HCT116 (cell line): ENCODE measurements at regions not wholly inside any gene's neighbourhood (a gene's known extent, or its start where the extent isn't known, plus 50 kb on each side); places are given as distances from the start of the nearest gene placed in this dataset.

Source experiments
- ATAC-seq: fragments of 200-7000 bp; cut with Tn5 transposase; 2 replicates; pipeline ENCODE4 v1.9.1; 2020; ENCODE audit warnings: mild to moderate bottlenecking, moderate library complexity
- BruUV-seq: library from RNA; stranded (reverse); fragments of 400-500 nt; replicated peaks from 2 replicates; lab custom pipeline; 2021; lab: Mats Ljungman, UMichigan
- CTCF ChIA-PET: fragments of 300-600 bp; sonication (Branson Sonifier 250); formaldehyde crosslinking; loops from one replicate; lab custom pipeline; 2021; ENCODE audit warnings: antibody characterized with exemption; lab: Charles Lee
- POLR2A ChIA-PET: fragments of 300-600, 350-600 bp; sonication (Branson Sonifier 250); formaldehyde crosslinking; loops from one replicate; lab custom pipeline; 2021; ENCODE audit warnings: antibody characterized with exemption; lab: Charles Lee
- RAD21 ChIA-PET, 2 experiments: fragments of 300-600 bp; sonication (Branson Sonifier 250); formaldehyde crosslinking; loops; one replicate each; lab custom pipeline; 2023; ENCODE audit warnings: low total read pairs in 2 of 2; ENCODE audit not compliant: uncharacterized antibody in 2 of 2, unreplicated experiment in 2 of 2, low non-redundant PET in 1 of 2; lab: Charles Lee
- DNase-seq: peaks from one replicate; pipeline ENCODE4 v3.0.0-alpha.2; 2010; ENCODE audit warnings: low read depth, low spot score
- H2AFZ ChIP-seq: fragments of 200-600 bp; shearing (Covaris generic), sonication (generic); 2 replicates; pipeline ENCODE4 v1.6.1; 2017; ENCODE audit warnings: low read depth, mixed run types, mixed read lengths, antibody characterized with exemption, low read length; ENCODE audit not compliant: poor library complexity, severe bottlenecking
- H3K27ac ChIP-seq: 2 replicates; pipeline ENCODE4 v1.5.1; 2012; ENCODE audit warnings: low read depth, low read length
- H3K27me3 ChIP-seq: fragments of 200-600 bp; sonication (generic); 2 replicates; pipeline ENCODE4 v1.6.1; 2016; ENCODE audit warnings: mixed run types, low read length, mixed read lengths; ENCODE audit not compliant: insufficient read depth
- H3K36me3 ChIP-seq, 2 experiments: fragments of 200-500 bp in 1 of 2; fragments of 200-600 bp in 1 of 2; sonication (Bioruptor generic) in 1 of 2; sonication (generic) in 1 of 2; 2 replicates each; pipeline versions ENCODE4 v1.5.1 to v1.6.1; 2014 to 2016; ENCODE audit warnings: low read length in 2 of 2, inconsistent platforms in 1 of 2, mixed read lengths in 1 of 2, mixed run types in 1 of 2; ENCODE audit not compliant: insufficient read depth in 2 of 2, control insufficient read depth in 1 of 2
- H3K4me1 ChIP-seq, 2 experiments: fragments of 200-600 bp in 1 of 2; sonication (generic) in 1 of 2; 2 replicates each; pipeline versions ENCODE4 v1.5.1 to v1.6.1; 2012 to 2017; ENCODE audit warnings: low read length in 2 of 2, inconsistent platforms in 1 of 2, mild to moderate bottlenecking in 1 of 2, mixed read lengths in 1 of 2, mixed run types in 1 of 2, moderate library complexity in 1 of 2; ENCODE audit not compliant: insufficient read depth in 2 of 2, control insufficient read depth in 1 of 2
- H3K4me2 ChIP-seq: fragments of 200-600 bp; sonication (generic); 2 replicates; pipeline ENCODE4 v1.6.1; 2017; ENCODE audit warnings: mixed run types, low read length, mixed read lengths
- H3K4me3 ChIP-seq, 2 experiments: fragments of 200-600 bp in 1 of 2; sonication (generic) in 1 of 2; replicated peaks in 1 of 2; 2 replicates each; pipeline ENCODE4 v1.5.1; 2011 to 2016; ENCODE audit warnings: low read length in 2 of 2, control low read depth in 1 of 2, low read depth in 1 of 2, mild to moderate bottlenecking in 1 of 2, mixed read lengths in 1 of 2, mixed run types in 1 of 2
- H3K79me2 ChIP-seq: fragments of 200-600 bp; sonication (generic); 2 replicates; pipeline ENCODE4 v1.6.1; 2017; ENCODE audit warnings: mild to moderate bottlenecking, mixed run types, low read length, moderate library complexity, mixed read lengths; ENCODE audit not compliant: insufficient read depth
- H3K9ac ChIP-seq: fragments of 200-600 bp; sonication (generic); 2 replicates; pipeline ENCODE4 v1.6.1; 2016; ENCODE audit warnings: low read length, mixed read lengths
- H3K9me2 ChIP-seq: fragments of 200-600 bp; sonication (generic), shearing (Covaris generic); 2 replicates; pipeline ENCODE4 v1.6.1; 2017; ENCODE audit warnings: mixed run types, mild to moderate bottlenecking, moderate library complexity; ENCODE audit not compliant: insufficient read depth
- H3K9me3 ChIP-seq, 2 experiments: fragments of 200-500 bp in 1 of 2; fragments of 200-600 bp in 1 of 2; sonication (Bioruptor generic) in 1 of 2; sonication (generic) in 1 of 2; 2 replicates each; pipeline ENCODE4 v1.6.1; 2014 to 2017; ENCODE audit warnings: low read length in 2 of 2, mixed read lengths in 2 of 2, inconsistent platforms in 1 of 2, low read depth in 1 of 2, mild to moderate bottlenecking in 1 of 2, mixed run types in 1 of 2, moderate library complexity in 1 of 2; ENCODE audit not compliant: control insufficient read depth in 1 of 2, insufficient read depth in 1 of 2
- H4K20me1 ChIP-seq: fragments of 200-600 bp; sonication (generic), shearing (Covaris generic); 2 replicates; pipeline ENCODE4 v1.6.1; 2017; ENCODE audit warnings: mixed run types, mild to moderate bottlenecking, moderate library complexity; ENCODE audit not compliant: insufficient read depth
- CBX3 ChIP-seq: IDR thresholded peaks from 2 replicates; pipeline ENCODE4 v1.6.1; 2012; ENCODE audit warnings: low read depth
- CEBPB ChIP-seq: IDR thresholded peaks from 2 replicates; pipeline ENCODE4 v1.6.1; 2012; ENCODE audit warnings: low read depth
- CTCF ChIP-seq, 3 experiments: fragments of 200-600 bp in 1 of 3; sonication (generic) in 1 of 3; IDR thresholded peaks in 2 of 3; conservative IDR thresholded peaks in 1 of 3; 2 replicates each; pipeline ENCODE4 v1.5.1; 2012 to 2017; ENCODE audit warnings: low read depth in 2 of 3, low read length in 2 of 3, antibody characterized with exemption in 1 of 3, borderline replicate concordance in 1 of 3, control low read depth in 1 of 3, mild to moderate bottlenecking in 1 of 3, mixed read lengths in 1 of 3, mixed run types in 1 of 3, moderate library complexity in 1 of 3; ENCODE audit not compliant: insufficient read depth in 1 of 3
- EGR1 ChIP-seq: IDR thresholded peaks from 2 replicates; pipeline ENCODE4 v1.6.1; 2012; ENCODE audit warnings: low read depth
- EZH2 ChIP-seq: fragments of 200-600 bp; sonication (generic); IDR thresholded peaks from 2 replicates; pipeline ENCODE4 v1.6.1; 2017; ENCODE audit warnings: antibody characterized with exemption, mixed run types
- FOSL1 ChIP-seq: IDR thresholded peaks from 2 replicates; pipeline ENCODE4 v1.6.1; 2012; ENCODE audit warnings: low read depth
- POLR2A ChIP-seq: IDR thresholded peaks from 2 replicates; pipeline ENCODE4 v1.7.0; 2011; ENCODE audit warnings: borderline replicate concordance; ENCODE audit not compliant: insufficient read depth, insufficient read length; ENCODE audit errors: extremely low read depth
- POLR2AphosphoS5 ChIP-seq: IDR thresholded peaks from 2 replicates; pipeline ENCODE4 v1.6.1; 2011; ENCODE audit warnings: mild to moderate bottlenecking, low read depth, low read length, moderate library complexity
- REST ChIP-seq: IDR thresholded peaks from 2 replicates; pipeline ENCODE4 v1.6.1; 2012; ENCODE audit warnings: low read depth
- SP1 ChIP-seq: IDR thresholded peaks from 2 replicates; pipeline ENCODE4 v1.6.1; 2012; ENCODE audit warnings: low read depth
- ZFX ChIP-seq: fragments of 450-650 bp; IDR thresholded peaks from 2 replicates; pipeline ENCODE4 v1.6.1; 2017
- intact Hi-C: fragments of 100-400 bp; cut with micrococcal nuclease; formaldehyde crosslinking; loops from 2 replicates; pipeline ENCODE4 v1.10.0; 2022
- TF ChIP-seq, protein P1 (sequence below): IDR thresholded peaks from 2 replicates; pipeline ENCODE4 v1.6.1; 2011; ENCODE audit warnings: mild to moderate bottlenecking, low read length, moderate library complexity; ENCODE audit not compliant: insufficient replicate concordance; ENCODE audit errors: extremely low read depth
- TF ChIP-seq, protein P2 (sequence below): IDR thresholded peaks from 2 replicates; pipeline ENCODE4 v1.6.1; 2012
- TF ChIP-seq, protein P3 (sequence below): IDR thresholded peaks from 2 replicates; pipeline ENCODE4 v1.6.1; 2012

DNA sequence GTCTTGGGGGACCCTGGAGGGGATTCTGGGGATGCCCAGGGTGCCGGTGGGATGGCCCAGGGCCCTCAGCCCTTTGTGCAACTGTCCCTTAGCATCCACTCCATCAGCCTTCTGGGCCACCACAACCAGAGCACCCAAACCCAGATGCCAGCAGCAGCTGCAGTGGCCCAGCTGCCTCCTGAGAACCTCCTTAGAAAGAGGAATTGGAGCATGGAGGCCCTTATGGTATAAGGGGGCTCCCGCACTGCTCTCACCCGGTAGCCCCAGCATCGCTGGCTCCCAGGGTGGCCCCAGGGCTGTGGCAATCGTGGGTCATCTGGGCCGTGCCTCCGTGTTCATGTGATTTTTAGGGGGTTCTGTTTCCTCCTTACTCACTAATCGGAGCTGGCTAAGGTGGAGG, 463.3 kb downstream of the ICE1 start:
- Histone ChIP-seq H3K27ac (no peak overlapping the region), H3K9me2 (no peaks in the 10 kb centered on the region), H3K9me3 (no peaks in the 10 kb centered on the region), H3K27me3 (no peaks in the 10 kb centered on the region), H3K4me2 (no peak overlapping the region), H3K4me3 (no peak overlapping the region), H3K9ac (no peak overlapping the region), H3K79me2 (no peaks in the 10 kb centered on the region), H3K36me3 (no peaks in the 10 kb centered on the region), H3K4me1 (no peaks in the 10 kb centered on the region), H4K20me1 (no peaks in the 10 kb centered on the region), H2AFZ (no peak overlapping the region)
- DNase-seq = no peak
- RAD21 ChIA-PET = no interaction called here
- POLR2A ChIA-PET = no interaction called here
- TF ChIP-seq SP1 = no peak
- no peak for TF ChIP-seq EZH2
- no peak for TF ChIP-seq CTCF (IDR thresholded peaks at IDR 0.05 in 2 of 3, conservative IDR thresholded peaks at IDR 0.05 in 1 of 3; ENCODE audit: borderline replicate concordance in 1 of 3, insufficient read depth in 1 of 3, low read depth in 2 of 3, low read length in 2 of 3)
- TF ChIP-seq, protein P1, sequence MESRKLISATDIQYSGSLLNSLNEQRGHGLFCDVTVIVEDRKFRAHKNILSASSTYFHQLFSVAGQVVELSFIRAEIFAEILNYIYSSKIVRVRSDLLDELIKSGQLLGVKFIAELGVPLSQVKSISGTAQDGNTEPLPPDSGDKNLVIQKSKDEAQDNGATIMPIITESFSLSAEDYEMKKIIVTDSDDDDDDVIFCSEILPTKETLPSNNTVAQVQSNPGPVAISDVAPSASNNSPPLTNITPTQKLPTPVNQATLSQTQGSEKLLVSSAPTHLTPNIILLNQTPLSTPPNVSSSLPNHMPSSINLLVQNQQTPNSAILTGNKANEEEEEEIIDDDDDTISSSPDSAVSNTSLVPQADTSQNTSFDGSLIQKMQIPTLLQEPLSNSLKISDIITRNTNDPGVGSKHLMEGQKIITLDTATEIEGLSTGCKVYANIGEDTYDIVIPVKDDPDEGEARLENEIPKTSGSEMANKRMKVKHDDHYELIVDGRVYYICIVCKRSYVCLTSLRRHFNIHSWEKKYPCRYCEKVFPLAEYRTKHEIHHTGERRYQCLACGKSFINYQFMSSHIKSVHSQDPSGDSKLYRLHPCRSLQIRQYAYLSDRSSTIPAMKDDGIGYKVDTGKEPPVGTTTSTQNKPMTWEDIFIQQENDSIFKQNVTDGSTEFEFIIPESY = no peak
- no peak for TF ChIP-seq ZFX
- no peak for TF ChIP-seq EGR1
- TF ChIP-seq POLR2AphosphoS5 = no peak
- TF ChIP-seq POLR2A = no peak
- TF ChIP-seq, protein P2, sequence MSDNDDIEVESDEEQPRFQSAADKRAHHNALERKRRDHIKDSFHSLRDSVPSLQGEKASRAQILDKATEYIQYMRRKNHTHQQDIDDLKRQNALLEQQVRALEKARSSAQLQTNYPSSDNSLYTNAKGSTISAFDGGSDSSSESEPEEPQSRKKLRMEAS = no peak
- no peak for TF ChIP-seq FOSL1
- no peak for TF ChIP-seq CEBPB
- TF ChIP-seq CBX3 = no peak
- no peak for TF ChIP-seq REST
- TF ChIP-seq, protein P3, sequence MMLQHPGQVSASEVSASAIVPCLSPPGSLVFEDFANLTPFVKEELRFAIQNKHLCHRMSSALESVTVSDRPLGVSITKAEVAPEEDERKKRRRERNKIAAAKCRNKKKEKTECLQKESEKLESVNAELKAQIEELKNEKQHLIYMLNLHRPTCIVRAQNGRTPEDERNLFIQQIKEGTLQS = no peak
- CTCF ChIA-PET = no interaction called here
- no TSS peak for BruUV-seq
- intact Hi-C loops = no loop called here
- no peak for ATAC-seq
